H1 (cell line): ENCODE measurements at regions not wholly inside any gene's neighbourhood (a gene's known extent, or its start where the extent isn't known, plus 50 kb on each side); places are given as distances from the start of the nearest gene placed in this dataset.

ENCODE experiments used
- CTCF ChIA-PET: fragments of 300-600 bp; sonication (Branson Sonifier 250); formaldehyde crosslinking; loops from one replicate; lab custom pipeline; 2021; ENCODE audit not compliant: partially characterized antibody; lab: Charles Lee
- POLR2A ChIA-PET: fragments of 300-600 bp; sonication (Branson Sonifier 250); formaldehyde crosslinking; loops from one replicate; lab custom pipeline; 2021; ENCODE audit warnings: inconsistent platforms; ENCODE audit not compliant: partially characterized antibody; lab: Charles Lee
- DNase-seq, 2 experiments: peaks; one replicate each; pipeline versions ENCODE4 v3.0.0 to v3.0.0-alpha.2; 2010 to 2022; ENCODE audit warnings: low spot score in 2 of 2, low read depth in 1 of 2, mixed read lengths in 1 of 2
- FAIRE-seq: peaks from 2 replicates; lab custom pipeline; 2011; peaks lifted over from hg19 to GRCh38; lab: Jason Lieb, UNC
- H2AFZ ChIP-seq: 2 replicates; pipeline ENCODE4 v1.8.1; 2012; ENCODE audit warnings: low read length, inconsistent platforms
- H2AK5ac ChIP-seq: 2 replicates; pipeline ENCODE4 v1.6.1; 2013; ENCODE audit warnings: low read depth, low read length
- H2BK120ac ChIP-seq: replicated peaks from 2 replicates; pipeline ENCODE3; 2013; ENCODE audit warnings: low read depth, low read length, inconsistent platforms
- H2BK12ac ChIP-seq: 2 replicates; pipeline ENCODE4 v1.6.1; 2013; ENCODE audit warnings: low read depth, low read length
- H2BK15ac ChIP-seq: 2 replicates; pipeline ENCODE4 v1.6.1; 2013; ENCODE audit warnings: low read length
- H2BK20ac ChIP-seq: 2 replicates; pipeline ENCODE4 v1.6.1; 2013; ENCODE audit warnings: low read length
- H2BK5ac ChIP-seq: 2 replicates; pipeline ENCODE4 v1.6.1; 2013; ENCODE audit warnings: low read depth, low read length
- H3K14ac ChIP-seq: 2 replicates; pipeline ENCODE4 v1.6.1; 2013; ENCODE audit warnings: inconsistent platforms; ENCODE audit not compliant: insufficient read length
- H3K18ac ChIP-seq: 2 replicates; pipeline ENCODE4 v1.6.1; 2013; ENCODE audit warnings: low read length; ENCODE audit errors: extremely low read depth
- H3K23ac ChIP-seq: 2 replicates; pipeline ENCODE4 v1.6.1; 2013; ENCODE audit warnings: inconsistent platforms; ENCODE audit not compliant: insufficient read length
- H3K23me2 ChIP-seq: 2 replicates; pipeline ENCODE4 v1.6.1; 2013; ENCODE audit warnings: low read depth, low read length
- H3K27ac ChIP-seq: 2 replicates; pipeline ENCODE4 v1.6.1; 2011; ENCODE audit warnings: low read depth, low read length, inconsistent platforms
- H3K27me3 ChIP-seq, 4 experiments: replicated peaks in 1 of 4; 1 replicate in 1 of 4; 2 replicates in 3 of 4; pipeline versions ENCODE4 v1.6.1 to v1.8.1; 2011 to 2013; ENCODE audit warnings: low read length in 3 of 4, mild to moderate bottlenecking in 3 of 4, inconsistent platforms in 2 of 4, mixed read lengths in 2 of 4, moderate library complexity in 1 of 4; ENCODE audit not compliant: control insufficient read depth in 3 of 4, insufficient read depth in 3 of 4; ENCODE audit errors: extremely low read depth in 1 of 4
- H3K36me3 ChIP-seq, 4 experiments: 2 replicates each; pipeline versions ENCODE4 v1.6.1 to v1.8.1; 2011 to 2013; ENCODE audit warnings: mild to moderate bottlenecking in 4 of 4, low read length in 3 of 4, moderate library complexity in 2 of 4, control low read depth in 1 of 4, inconsistent platforms in 1 of 4; ENCODE audit not compliant: insufficient read depth in 4 of 4, control insufficient read depth in 2 of 4
- H3K4ac ChIP-seq: replicated peaks from 2 replicates; pipeline ENCODE3; 2013; ENCODE audit warnings: low read length, low read depth, mixed read lengths, inconsistent platforms; ENCODE audit not compliant: insufficient read length
- H3K4me1 ChIP-seq, 4 experiments: replicated peaks in 1 of 4; 1 replicate in 1 of 4; 2 replicates in 3 of 4; pipeline versions ENCODE4 v1.6.1 to v1.8.1; 2011 to 2013; ENCODE audit warnings: low read length in 3 of 4, inconsistent platforms in 2 of 4, mixed read lengths in 1 of 4; ENCODE audit not compliant: insufficient read depth in 4 of 4, control insufficient read depth in 3 of 4
- H3K4me2 ChIP-seq, 2 experiments: 2 replicates each; pipeline versions ENCODE4 v1.6.1 to v1.8.1; 2011 to 2013; ENCODE audit warnings: low read depth in 2 of 2, low read length in 2 of 2, control low read depth in 1 of 2, inconsistent platforms in 1 of 2, mild to moderate bottlenecking in 1 of 2; ENCODE audit not compliant: insufficient read depth in 1 of 2
- H3K4me3 ChIP-seq, 4 experiments: fragments of 200-600, 300-600 bp in 1 of 4; sonication (generic), shearing (Covaris generic), sonication (Bioruptor Twin) in 1 of 4; 2 replicates each; pipeline versions ENCODE4 v1.5.1 to v1.8.1; 2011 to 2016; ENCODE audit warnings: low read length in 4 of 4, low read depth in 3 of 4, control low read depth in 2 of 4, inconsistent platforms in 2 of 4, mild to moderate bottlenecking in 2 of 4, mixed read lengths in 1 of 4, moderate library complexity in 1 of 4; ENCODE audit not compliant: insufficient read depth in 2 of 4; ENCODE audit errors: extremely low read depth in 1 of 4
- H3K56ac ChIP-seq: replicated peaks from 2 replicates; pipeline ENCODE3; 2013; ENCODE audit warnings: low read depth, mild to moderate bottlenecking, mixed read lengths, low read length, inconsistent platforms; ENCODE audit not compliant: insufficient read length
- H3K79me1 ChIP-seq: 2 replicates; pipeline ENCODE4 v1.6.1; 2013; ENCODE audit warnings: low read depth, low read length, control low read depth
- H3K79me2 ChIP-seq, 2 experiments: 2 replicates each; pipeline versions ENCODE4 v1.6.1 to v1.8.1; 2012 to 2013; ENCODE audit warnings: low read length in 2 of 2, mild to moderate bottlenecking in 2 of 2, inconsistent platforms in 1 of 2; ENCODE audit not compliant: insufficient read depth in 2 of 2, control insufficient read depth in 1 of 2
- H3K9ac ChIP-seq, 4 experiments: replicated peaks in 1 of 4; 1 replicate in 1 of 4; 2 replicates in 3 of 4; pipeline versions ENCODE4 v1.6.1 to v1.8.1; 2011 to 2013; ENCODE audit warnings: low read depth in 3 of 4, low read length in 3 of 4, control low read depth in 2 of 4, mild to moderate bottlenecking in 2 of 4, moderate library complexity in 2 of 4, inconsistent platforms in 1 of 4; ENCODE audit errors: extremely low read depth in 1 of 4
- H3K9me3 ChIP-seq, 2 experiments: 2 replicates each; pipeline versions ENCODE4 v1.6.1 to v1.8.1; 2012 to 2013; ENCODE audit warnings: mild to moderate bottlenecking in 2 of 2, moderate library complexity in 2 of 2, control low read depth in 1 of 2, inconsistent platforms in 1 of 2, low read depth in 1 of 2, low read length in 1 of 2, mixed read lengths in 1 of 2; ENCODE audit not compliant: insufficient read depth in 2 of 2
- H4K20me1 ChIP-seq, 2 experiments: replicated peaks in 1 of 2; 2 replicates each; pipeline versions ENCODE3 to v1.8.1; 2011 to 2013; ENCODE audit warnings: inconsistent platforms in 2 of 2, low read length in 2 of 2, mild to moderate bottlenecking in 1 of 2; ENCODE audit not compliant: insufficient read depth in 2 of 2, control insufficient read depth in 1 of 2
- H4K5ac ChIP-seq: 2 replicates; pipeline ENCODE4 v1.6.1; 2013; ENCODE audit warnings: low read length, low read depth, mixed read lengths, inconsistent platforms; ENCODE audit not compliant: insufficient read length
- H4K8ac ChIP-seq: 2 replicates; pipeline ENCODE4 v1.8.0; 2013; ENCODE audit warnings: mild to moderate bottlenecking, moderate library complexity, low read length, inconsistent platforms; ENCODE audit not compliant: insufficient read depth; ENCODE audit errors: extremely low read depth
- H4K91ac ChIP-seq: replicated peaks from 2 replicates; pipeline ENCODE3; 2013; ENCODE audit warnings: low read length, mixed read lengths, inconsistent platforms; ENCODE audit not compliant: insufficient read length
- CBX8 ChIP-seq: fragments of 300-800, 300-1000 bp; sonication (generic); IDR thresholded peaks from 2 replicates; pipeline ENCODE4 v1.7.1; 2016; ENCODE audit warnings: low read depth, low read length, borderline replicate concordance
- CHD2 ChIP-seq: IDR thresholded peaks from 2 replicates; pipeline ENCODE4 v1.6.1; 2012; ENCODE audit warnings: low read length, improper control_type of control experiment
- HDAC2 ChIP-seq, 2 experiments: fragments of 300-600 bp in 1 of 2; sonication (generic) in 1 of 2; IDR thresholded peaks; 2 replicates each; pipeline ENCODE4 v1.6.1; 2011 to 2012; ENCODE audit warnings: low read depth in 2 of 2, low read length in 2 of 2, mild to moderate bottlenecking in 2 of 2, moderate library complexity in 2 of 2, borderline replicate concordance in 1 of 2, inconsistent platforms in 1 of 2
- SP1 ChIP-seq: IDR thresholded peaks from 2 replicates; pipeline ENCODE4 v1.6.1; 2011; ENCODE audit warnings: low read depth, low read length
- TCF12 ChIP-seq: IDR thresholded peaks from 2 replicates; pipeline ENCODE4 v1.6.1; 2011; ENCODE audit warnings: low read depth, mild to moderate bottlenecking, low read length
- WGBS, 2 experiments: shearing (Covaris generic) in 1 of 2; methylation state at CpG; one replicate each; pipeline versions ENCODE4 v1.1.6 to v1.1.7; 2013 to 2015; ENCODE audit warnings: low lambda C conversion rate in 2 of 2, mixed read lengths in 2 of 2, inconsistent platforms in 1 of 2, low coverage in 1 of 2, missing lambda C conversion rate in 1 of 2; ENCODE audit not compliant: insufficient replicate concordance in 2 of 2, insufficient coverage in 1 of 2, insufficient read length in 1 of 2; ENCODE audit errors: extremely low coverage in 1 of 2, missing lambda C conversion rate in 1 of 2; 5-methylcytosine and 5-hydroxymethylcytosine counted together
- TF ChIP-seq, protein P1 (sequence below): IDR thresholded peaks from 2 replicates; pipeline ENCODE4 v1.6.1; 2012; ENCODE audit warnings: inconsistent platforms

DNA sequence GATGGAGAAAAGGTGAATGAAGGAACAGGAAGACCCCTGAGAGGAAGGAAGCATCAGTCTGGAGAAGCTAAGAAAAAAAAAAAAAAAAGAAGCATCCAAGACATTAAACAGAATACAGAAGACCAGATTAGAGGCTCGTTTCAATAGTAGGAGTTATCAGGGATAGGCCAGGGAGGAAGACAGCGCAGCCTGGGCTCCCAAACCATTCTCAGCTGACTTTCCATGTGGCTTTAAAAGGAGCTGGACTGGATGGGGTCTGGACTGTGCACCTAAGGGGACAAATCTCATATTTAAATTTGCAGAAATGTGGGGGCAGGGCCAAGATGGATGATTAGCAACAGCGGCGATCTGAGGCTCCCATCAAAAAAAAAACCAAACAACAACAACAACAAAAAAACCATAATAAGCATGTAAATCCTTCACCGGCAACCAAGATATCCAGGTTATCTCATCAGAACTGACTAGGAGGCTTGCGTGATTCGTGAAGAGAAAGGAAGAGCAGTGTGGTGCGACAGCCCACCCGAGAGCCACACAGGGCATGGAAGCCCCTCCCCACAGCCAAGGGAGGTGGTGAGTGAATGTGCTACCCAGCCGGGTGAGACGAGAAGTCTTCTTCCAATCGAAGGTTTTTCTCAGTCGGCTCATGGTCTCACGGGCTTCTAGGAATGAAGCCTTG is 114.9 kb upstream of the ADAMTS16 start:
- H3K4me2 ChIP-seq, result no peak overlapping the region
- 94% methylated on average over 14 of the region's 14 CpGs; no CpG with 5 or more reads in 1 of the 2 experiments for WGBS, 2 experiments
- no peaks in the 10 kb centered on the region for H4K20me1 ChIP-seq
- POLR2A ChIA-PET, result no interaction called here
- no peaks in the 10 kb centered on the region for H3K36me3 ChIP-seq
- no peak overlapping the region for H3K27ac ChIP-seq
- no peak overlapping the region for H3K14ac ChIP-seq
- no peak overlapping the region for H2BK120ac ChIP-seq
- no peak overlapping the region for H2BK15ac ChIP-seq
- H4K91ac ChIP-seq, result no peak overlapping the region
- no peaks in the 10 kb centered on the region for H3K9me3 ChIP-seq
- no peak overlapping the region for H3K4me3 ChIP-seq
- CTCF ChIA-PET, result interaction anchor here (0.6 to 1.2 kb wide), 5 partner anchors 10 to 88 kb away, joined by 3 read pairs; no protein-coding TSS in a partner anchor
- no peak for FAIRE-seq
- no peak overlapping the region for H4K8ac ChIP-seq
- peak overlapping the region; percentile 55; the same call in 1 of the 2 replicates for H2BK20ac ChIP-seq
- no peaks in the 10 kb centered on the region for H3K79me1 ChIP-seq
- H3K23ac ChIP-seq, result no peak overlapping the region
- DNase-seq, result no peak
- no peaks in the 10 kb centered on the region for H3K27me3 ChIP-seq
- H3K4ac ChIP-seq, result no peak overlapping the region
- H3K9ac ChIP-seq, result no peak overlapping the region
- H2AK5ac ChIP-seq, result no peak overlapping the region
- H3K4me1 ChIP-seq, result peaks cover 0 to 7% (median 0%) of the 10 kb centered on the region in 4 experiments; a peak in 3 of 7 replicates
- no peak overlapping the region for H2BK5ac ChIP-seq
- H4K5ac ChIP-seq, result no peak overlapping the region
- no peak overlapping the region for H3K56ac ChIP-seq
- H2AFZ ChIP-seq, result peak overlapping the region; percentile 87; the same call in 1 of the 2 replicates
- no peaks in the 10 kb centered on the region for H3K23me2 ChIP-seq
- no peak overlapping the region for H2BK12ac ChIP-seq
- no peak for TF ChIP-seq CBX8
- TF ChIP-seq, protein P1, sequence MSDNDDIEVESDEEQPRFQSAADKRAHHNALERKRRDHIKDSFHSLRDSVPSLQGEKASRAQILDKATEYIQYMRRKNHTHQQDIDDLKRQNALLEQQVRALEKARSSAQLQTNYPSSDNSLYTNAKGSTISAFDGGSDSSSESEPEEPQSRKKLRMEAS, result no peak
- no peak for TF ChIP-seq TCF12
- TF ChIP-seq HDAC2 (IDR thresholded peaks at IDR 0.05; ENCODE audit: borderline replicate concordance in 1 of 2, low read depth in 2 of 2, low read length in 2 of 2), result no peak
- no peak for TF ChIP-seq CHD2
- no peak for TF ChIP-seq SP1
- H3K79me2 ChIP-seq, result no peaks in the 10 kb centered on the region
- no peak overlapping the region for H3K18ac ChIP-seq
